Right cardiac atrium (tissue), 5 donors: ENCODE measurements at regions not wholly inside any gene's neighbourhood (a gene's known extent, or its start where the extent isn't known, plus 50 kb on each side); places are given as distances from the start of the nearest gene placed in this dataset.

Source experiments
- ATAC-seq, 2 donors: fragments of 200-7000 bp; cut with Tn5 transposase; one replicate each; pipeline versions ENCODE4 v1.8.0 to v1.9.1; 2020; ENCODE audit warnings: moderate library complexity in 2 of 2, mild to moderate bottlenecking in 1 of 2
- DNase-seq, 3 donors: peaks; one replicate each; pipeline ENCODE4 v3.0.0-alpha.2; 2020
- H3K27ac ChIP-seq: one replicate; pipeline ENCODE4 v1.5.1; 2013; ENCODE audit warnings: mild to moderate bottlenecking, low read length, control low read depth, moderate library complexity
- H3K27me3 ChIP-seq: one replicate; pipeline ENCODE4 v1.6.1; 2013; ENCODE audit not compliant: control insufficient read depth, insufficient read depth
- H3K4me1 ChIP-seq: one replicate; pipeline ENCODE4 v1.6.1; 2013; ENCODE audit warnings: low read length; ENCODE audit not compliant: control insufficient read depth, insufficient read depth
- H3K4me3 ChIP-seq: one replicate; pipeline ENCODE4 v1.5.1; 2013; ENCODE audit warnings: low read length, control low read depth
- H3K9me3 ChIP-seq: one replicate; pipeline ENCODE4 v1.6.1; 2013; ENCODE audit warnings: low read length; ENCODE audit not compliant: control insufficient read depth
- WGBS: extraction: QIAGEN DNeasy Blood & Tissue Kit; methylation state at CpG from one replicate; pipeline ENCODE4 v1.1.7; 2013; 5-methylcytosine and 5-hydroxymethylcytosine counted together
- intact Hi-C, 4 donors: fragments of 100-400 bp; cut with DNase I; formaldehyde crosslinking; loops; one replicate each; pipeline versions ENCODE4 v1.11.0 to v1.14.0; 2022 to 2023
- donor health status: healthy with polysubstance abuse.
- donor health status: DM: no; HTN: yes; CAD: no.
- donor health status: DM: no; HTN: no; CAD: no.
- donor health status: DM: no; HTN: yes; CAD: no; lungs with severe emphysema.
- donor health status: DM: yes; HTN: yes; CAD: no.

DNA sequence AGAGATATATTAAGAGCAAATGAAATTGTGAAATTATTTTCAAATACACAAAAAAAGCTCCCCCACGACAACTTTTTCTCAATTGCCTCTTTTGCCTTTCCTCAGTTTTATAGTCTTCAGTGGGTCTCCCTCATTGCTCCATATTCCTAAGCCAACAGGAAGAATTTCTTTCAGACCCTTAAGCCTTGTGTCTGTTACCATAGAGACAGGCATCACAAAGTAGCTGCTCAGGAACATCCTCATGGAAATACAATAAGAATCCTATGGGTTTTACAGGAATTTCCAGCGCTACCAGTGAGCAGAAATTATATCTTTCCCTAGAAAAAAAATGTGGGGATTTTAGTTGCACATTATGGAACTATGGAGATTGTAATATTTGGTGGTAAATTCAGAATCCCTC is 121.9 kb upstream of the DMD start:
- no peaks in the 10 kb centered on the region for H3K9me3 ChIP-seq
- 88% methylated on average over 2 of the region's 2 CpGs for WGBS
- intact Hi-C loops: loop anchor here in 1 of 4 donors (10.0 kb wide), 1 partner anchor 138 kb away; no protein-coding TSS in a partner anchor

DNA sequence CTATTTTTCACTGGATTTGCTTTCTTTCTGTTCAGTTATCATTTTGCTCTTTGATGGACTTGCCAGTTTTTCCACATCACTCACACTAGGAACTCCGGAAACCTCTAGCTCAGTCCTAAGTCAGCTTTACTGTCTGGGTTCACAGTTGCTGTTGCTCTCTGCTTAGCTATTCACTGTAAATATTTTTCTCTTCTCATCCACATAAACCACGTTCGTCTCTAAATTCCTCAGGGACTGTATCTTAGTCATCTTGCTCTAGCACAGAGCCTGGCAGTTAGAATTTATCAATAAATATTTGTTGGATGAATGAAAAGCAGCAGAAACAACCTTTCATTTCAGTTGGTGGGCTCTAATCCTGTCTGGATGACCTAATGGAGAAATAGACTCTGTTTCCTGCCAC is 119.4 kb upstream of the DMD start:
- Histone ChIP-seq H3K27me3 (no peaks in the 10 kb centered on the region), H3K4me1 (no peaks in the 10 kb centered on the region), H3K4me3 (no peak overlapping the region), H3K27ac (no peak overlapping the region), H3K9me3 (no peaks in the 10 kb centered on the region)
- intact Hi-C loops: loop anchor here in 1 of 4 donors (10.0 kb wide), 1 partner anchor 136 kb away; no protein-coding TSS in a partner anchor
- no peak for DNase-seq
- 40% methylated on average over 3 of the region's 3 CpGs for WGBS
- no peak for ATAC-seq

More for the DNA sequence above, 121.9 kb upstream of the DMD start:
- Histone ChIP-seq H3K4me1 (no peaks in the 10 kb centered on the region), H3K27ac (no peak overlapping the region), H3K4me3 (no peak overlapping the region), H3K27me3 (no peaks in the 10 kb centered on the region)
- ATAC-seq: no peak
- DNase-seq: no peak

DNA sequence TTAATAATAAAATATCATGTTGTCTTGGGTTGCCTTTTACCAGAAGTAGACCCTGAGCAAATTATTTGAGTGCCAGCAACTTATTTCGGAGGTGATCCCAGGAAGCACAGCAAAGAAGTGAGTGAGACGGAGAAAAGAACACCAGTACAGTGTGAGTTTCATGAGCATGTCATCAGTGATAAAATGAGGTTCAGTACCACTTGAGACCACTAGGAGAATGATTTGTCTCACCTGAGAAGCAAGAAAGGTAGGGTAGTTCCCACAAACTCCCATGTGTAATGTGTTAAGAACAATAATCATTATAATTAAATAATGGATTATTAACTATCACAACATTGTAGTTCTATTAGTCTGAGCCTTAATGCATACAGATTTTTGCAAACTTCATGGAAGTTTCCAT is 112.8 kb upstream of the DMD start:
- Histone ChIP-seq H3K9me3 (no peaks in the 10 kb centered on the region), H3K27me3 (no peaks in the 10 kb centered on the region), H3K4me3 (no peak overlapping the region), H3K27ac (no peak overlapping the region), H3K4me1 (no peaks in the 10 kb centered on the region)
- DNase-seq: no peak
- intact Hi-C loops: no loop called here
- ATAC-seq: no peak
- 83% methylated on average over 2 of the region's 2 CpGs for WGBS

DNA sequence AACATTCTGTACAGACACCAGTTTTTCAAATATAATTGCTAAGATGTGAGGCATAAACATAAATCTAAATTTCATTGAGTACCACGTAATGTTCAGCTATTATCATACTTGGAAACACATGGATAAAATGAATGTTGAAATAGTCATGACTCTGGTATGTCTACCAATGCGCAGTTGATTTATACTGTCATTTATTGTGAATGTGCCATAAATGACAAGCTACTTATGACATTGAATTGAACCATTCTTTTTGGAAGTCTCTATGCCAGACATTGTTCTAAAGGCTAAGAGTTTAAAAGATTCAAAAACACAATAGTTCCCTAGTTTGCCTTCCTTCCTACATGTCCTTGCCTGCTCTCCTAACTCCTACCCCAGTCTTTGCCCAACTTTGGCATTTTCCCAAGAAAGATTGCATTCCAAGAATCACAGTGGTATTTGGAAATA is 96.6 kb upstream of the DMD start:
- 65% methylated on average over 2 of the region's 2 CpGs for WGBS
- intact Hi-C loops: no loop called here
- Histone ChIP-seq H3K9me3 (no peaks in the 10 kb centered on the region), H3K27me3 (no peaks in the 10 kb centered on the region), H3K4me3 (no peak overlapping the region), H3K27ac (no peak overlapping the region), H3K4me1 (no peaks in the 10 kb centered on the region)
- no peak for DNase-seq
- no peak for ATAC-seq

GRCh38 chrX:33298622-33299021 is 87.3 kb upstream of the DMD start:
- no peak overlapping the region for H3K4me3 ChIP-seq
- no peak overlapping the region for H3K27ac ChIP-seq
- 40% methylated on average over 5 of the region's 5 CpGs for WGBS
- H3K9me3 ChIP-seq: no peaks in the 10 kb centered on the region
- no peaks in the 10 kb centered on the region for H3K4me1 ChIP-seq
- ATAC-seq (no peak), DNase-seq (no peak)
- intact Hi-C loops: no loop called here
- H3K27me3 ChIP-seq: no peaks in the 10 kb centered on the region

- no peak overlapping the region for H3K27ac ChIP-seq
These were observed 74.2 kb upstream of the DMD start for GRCh38 chrX:33285550-33285949.

DNA sequence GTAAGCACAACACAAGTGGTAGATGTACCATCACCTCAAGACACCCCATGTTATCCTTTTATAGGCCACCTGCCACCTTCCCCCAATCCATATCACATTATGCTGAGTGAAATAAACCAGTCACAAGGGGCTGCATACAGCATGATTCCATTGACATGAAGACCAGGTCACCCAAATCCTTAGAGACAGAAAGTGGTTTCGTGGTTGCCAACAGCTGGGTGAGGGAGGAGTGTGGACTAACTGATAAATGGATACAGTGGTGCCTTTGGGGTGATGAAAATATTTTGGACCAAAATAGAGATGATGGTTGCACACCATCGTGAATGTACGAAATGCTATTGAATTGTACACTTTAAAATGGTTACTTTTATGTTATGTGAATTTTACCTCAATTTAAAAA is 65.7 kb upstream of the DMD start:
- no peaks in the 10 kb centered on the region for H3K4me1 ChIP-seq
- intact Hi-C loops: no loop called here
- H3K27me3 ChIP-seq: no peaks in the 10 kb centered on the region
- 82% methylated on average over 3 of the region's 3 CpGs for WGBS
- no peaks in the 10 kb centered on the region for H3K9me3 ChIP-seq
- H3K27ac ChIP-seq: no peak overlapping the region
- no peak overlapping the region for H3K4me3 ChIP-seq
- no peak for DNase-seq
- ATAC-seq: no peak

More at GRCh38 chrX:33285550-33285949, 74.2 kb upstream of the DMD start:
- H3K27me3 ChIP-seq: no peaks in the 10 kb centered on the region
- intact Hi-C loops: no loop called here
- no peaks in the 10 kb centered on the region for H3K9me3 ChIP-seq
- no peaks in the 10 kb centered on the region for H3K4me1 ChIP-seq
- ATAC-seq: no peak
- no peak overlapping the region for H3K4me3 ChIP-seq
- 86% methylated on average over 1 of the region's 1 CpG for WGBS
- DNase-seq: no peak

DNA sequence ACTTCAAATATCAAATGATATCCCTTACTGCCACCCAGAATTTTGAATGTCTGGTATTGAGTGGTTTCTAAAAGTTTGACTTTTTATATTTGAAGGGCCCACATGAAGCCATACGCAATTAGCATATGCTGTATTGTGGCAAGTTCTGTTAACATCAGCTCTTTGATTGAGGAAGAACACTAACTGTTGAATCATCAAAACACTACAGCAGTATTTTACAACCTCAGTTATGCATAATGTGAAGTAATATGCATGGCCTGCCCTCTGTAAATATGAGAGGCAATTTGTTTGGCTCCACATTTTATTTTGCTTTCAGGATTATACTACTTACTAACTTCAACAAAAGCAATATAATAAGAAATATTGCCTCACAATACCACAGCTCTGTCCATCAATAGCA is 62.2 kb upstream of the DMD start:
- Histone ChIP-seq H3K9me3 (no peaks in the 10 kb centered on the region), H3K27me3 (no peaks in the 10 kb centered on the region), H3K27ac (no peak overlapping the region), H3K4me3 (no peak overlapping the region), H3K4me1 (no peaks in the 10 kb centered on the region)
- WGBS: 88% methylated on average over 1 of the region's 1 CpG
- no peak for DNase-seq
- ATAC-seq: no peak
- intact Hi-C loops: no loop called here

GRCh38 chrX:33272986-33273385 is 61.6 kb upstream of the DMD start:
- Histone ChIP-seq H3K4me1 (no peaks in the 10 kb centered on the region), H3K27ac (no peak overlapping the region), H3K9me3 (no peaks in the 10 kb centered on the region), H3K4me3 (no peak overlapping the region), H3K27me3 (no peaks in the 10 kb centered on the region)
- ATAC-seq (no peak), DNase-seq (no peak)
- 73% methylated on average over 1 of the region's 1 CpG for WGBS
- intact Hi-C loops: no loop called here
